Kidney epithelial cell (primary cell): ENCODE measurements at regions not wholly inside any gene's neighbourhood (a gene's known extent, or its start where the extent isn't known, plus 50 kb on each side); places are given as distances from the start of the nearest gene placed in this dataset.

Source experiments
- DNase-seq: peaks from one replicate; pipeline ENCODE4 v3.0.0-alpha.2; 2010; ENCODE audit warnings: low read depth
- H3K27me3 ChIP-seq: 2 replicates; pipeline ENCODE4 v1.6.0; 2011; ENCODE audit warnings: low read length; ENCODE audit not compliant: control insufficient read depth, insufficient read depth
- H3K36me3 ChIP-seq: 2 replicates; pipeline ENCODE4 v1.5.1; 2011; ENCODE audit warnings: low read length; ENCODE audit not compliant: control insufficient read depth, insufficient read depth
- H3K4me3 ChIP-seq: 2 replicates; pipeline ENCODE4 v1.5.1; 2011; ENCODE audit warnings: low read depth, mild to moderate bottlenecking, control low read depth, low read length
- CTCF ChIP-seq: IDR thresholded peaks from 2 replicates; pipeline ENCODE4 v1.5.1; 2011; ENCODE audit warnings: mild to moderate bottlenecking, moderate library complexity, low read length, control low read depth, inconsistent platforms; ENCODE audit not compliant: insufficient read depth, poor library complexity, severe bottlenecking

DNA sequence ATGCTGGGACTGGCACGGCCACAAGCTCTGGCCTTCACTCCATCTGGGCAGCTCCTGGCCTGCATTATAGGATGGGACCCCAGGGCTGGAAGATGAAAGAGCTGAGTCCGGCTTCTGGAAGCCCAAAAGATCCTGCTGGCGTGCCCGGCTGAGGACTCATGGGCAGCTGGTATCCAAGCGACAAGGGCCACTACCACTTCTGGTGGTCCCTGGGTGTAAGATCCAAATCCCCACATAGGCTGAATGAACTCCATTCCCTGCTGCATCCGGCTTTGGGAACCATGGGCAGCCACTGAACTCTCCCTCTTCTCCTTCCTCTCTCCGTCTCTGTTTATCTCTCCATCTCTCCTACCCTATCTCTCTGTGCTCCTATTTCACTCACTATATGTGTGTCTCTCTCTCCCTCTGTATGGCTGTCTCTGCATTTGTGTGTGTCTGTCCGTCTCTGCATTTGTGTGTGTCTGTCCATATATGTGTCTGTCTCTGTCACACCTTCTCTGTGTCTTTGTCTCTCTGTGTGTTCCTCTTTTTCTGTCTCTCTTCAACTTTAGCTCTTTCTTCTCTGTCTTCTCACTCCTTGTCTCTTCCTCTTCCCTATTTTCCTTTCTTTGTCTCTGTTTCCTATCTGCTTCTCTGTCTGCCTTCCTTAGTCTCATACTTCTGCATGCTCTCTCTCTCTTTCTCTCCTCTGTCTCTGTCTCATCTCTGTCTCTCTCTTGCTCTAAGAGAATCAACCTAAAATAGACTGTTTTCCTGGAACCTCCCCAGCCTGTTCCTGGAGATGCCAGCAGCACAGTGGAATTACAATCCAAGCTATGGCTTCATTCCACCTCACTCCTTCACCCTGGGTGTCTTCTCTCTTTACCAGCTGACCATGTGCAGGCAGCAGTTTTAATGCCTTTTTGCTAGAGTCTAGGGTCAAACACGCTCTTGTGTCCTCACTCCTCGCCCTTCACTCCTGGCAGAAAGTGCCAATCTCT is 60.4 kb upstream of the IRX6 start:
- TF ChIP-seq CTCF: no peak
- DNase-seq: no peak
- no peaks in the 10 kb centered on the region for H3K36me3 ChIP-seq
- H3K4me3 ChIP-seq: no peak overlapping the region
- H3K27me3 ChIP-seq: no peaks in the 10 kb centered on the region

GRCh38 chr16:55264949-55265348 is 59.1 kb upstream of the IRX6 start:
- Histone ChIP-seq H3K27me3 (no peaks in the 10 kb centered on the region), H3K4me3 (no peak overlapping the region), H3K36me3 (no peaks in the 10 kb centered on the region)
- DNase-seq: no peak
- TF ChIP-seq CTCF: no peak

- Histone ChIP-seq H3K27me3 (no peaks in the 10 kb centered on the region), H3K4me3 (no peak overlapping the region), H3K36me3 (no peaks in the 10 kb centered on the region)
- DNase-seq: no peak
- no peak for TF ChIP-seq CTCF
Measured at GRCh38 chr16:55265926-55266325, 58.1 kb upstream of the IRX6 start.

GRCh38 chr16:55271945-55272513 is 52.0 kb upstream of the IRX6 start:
- H3K36me3 ChIP-seq: no peaks in the 10 kb centered on the region
- DNase-seq: no peak
- H3K27me3 ChIP-seq: no peaks in the 10 kb centered on the region
- no peak for TF ChIP-seq CTCF
- no peak overlapping the region for H3K4me3 ChIP-seq

DNA sequence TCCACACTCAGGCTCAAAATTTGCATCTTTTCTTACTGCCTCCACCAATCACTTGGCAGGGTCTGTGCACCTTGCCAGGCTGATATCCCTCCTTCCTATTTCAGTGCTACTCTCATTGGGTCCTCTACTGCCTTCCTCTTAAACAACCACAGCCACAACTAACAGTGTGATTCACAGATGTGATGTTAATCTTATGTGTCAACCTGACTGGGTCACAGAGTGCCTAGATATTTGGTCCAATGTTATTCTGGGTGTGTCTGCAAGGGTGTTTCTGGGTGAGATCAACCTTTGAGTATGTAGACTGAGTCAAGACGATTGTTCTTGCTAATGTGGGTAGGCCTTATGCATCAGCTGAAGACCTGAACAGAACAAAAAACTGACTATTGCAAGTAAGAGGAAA is 51.3 kb upstream of the IRX6 start:
- Histone ChIP-seq H3K36me3 (no peaks in the 10 kb centered on the region), H3K27me3 (no peaks in the 10 kb centered on the region), H3K4me3 (no peak overlapping the region)
- no peak for TF ChIP-seq CTCF
- DNase-seq: no peak
